Erythroblast (primary cell): ENCODE measurements at regions not wholly inside any gene's neighbourhood (a gene's known extent, or its start where the extent isn't known, plus 50 kb on each side); places are given as distances from the start of the nearest gene placed in this dataset.
"Not testable (repeated sequence)": the region's sequence is repeated elsewhere in the genome, so short reads cannot be mapped to it uniquely, and the experiment has no call there.

Source experiments
- DNase-seq, 2 experiments: peaks; one replicate each; lab custom pipeline; 2025; lab: John Stamatoyannopoulos, UW
- GATA1 ChIP-seq: IDR thresholded peaks from 2 replicates; pipeline ENCODE4 v1.6.1; 2011; ENCODE audit warnings: low read depth, mild to moderate bottlenecking, control low read depth, low read length, moderate library complexity
- POLR2A ChIP-seq: IDR thresholded peaks from 2 replicates; pipeline ENCODE4 v1.6.1; 2011; ENCODE audit warnings: mild to moderate bottlenecking, low read length

DNA sequence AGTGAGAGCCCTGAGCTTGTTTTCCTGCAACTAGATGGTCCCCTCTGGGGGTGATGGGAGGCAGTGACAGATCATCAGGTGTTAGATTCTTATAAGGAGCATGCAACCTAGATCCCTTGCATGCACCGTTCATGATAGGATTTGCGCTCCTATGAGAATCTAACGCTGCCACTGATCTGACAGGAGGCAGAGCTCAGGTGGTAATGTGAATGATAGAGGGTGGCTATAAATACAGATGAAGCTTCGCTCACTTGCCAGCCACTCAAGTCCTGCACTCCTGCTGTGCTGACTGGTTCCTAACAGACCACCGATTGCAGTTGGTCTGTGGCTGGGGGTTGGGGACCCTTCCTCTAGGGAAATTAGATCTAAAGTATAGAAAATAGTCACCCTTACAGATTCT is 290.6 kb upstream of the ADCY2 start:
- TF ChIP-seq POLR2A (no peak), GATA1 (no peak)
- no peak for DNase-seq

DNA sequence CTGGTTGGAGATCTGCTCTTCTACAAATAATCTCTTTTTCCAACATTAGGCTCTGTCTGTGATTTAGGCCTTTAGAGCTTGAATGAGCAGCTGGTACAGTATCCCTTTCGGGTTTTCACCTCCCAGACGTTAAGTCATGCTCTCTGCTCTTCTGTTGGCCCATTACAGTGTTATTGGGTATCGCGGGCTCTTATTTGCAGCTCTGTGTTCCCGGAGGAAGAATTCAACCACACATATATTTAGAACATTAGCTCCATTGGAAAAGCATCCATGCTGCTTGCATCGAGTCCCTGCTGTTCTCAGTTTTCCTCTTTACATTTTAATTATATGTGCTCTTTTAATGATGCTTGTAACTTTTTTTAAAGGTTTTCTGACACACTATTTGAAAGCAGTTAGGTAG is 278.0 kb upstream of the ADCY2 start:
- DNase-seq = no peak
- TF ChIP-seq GATA1 (no peak), POLR2A (no peak)

DNA sequence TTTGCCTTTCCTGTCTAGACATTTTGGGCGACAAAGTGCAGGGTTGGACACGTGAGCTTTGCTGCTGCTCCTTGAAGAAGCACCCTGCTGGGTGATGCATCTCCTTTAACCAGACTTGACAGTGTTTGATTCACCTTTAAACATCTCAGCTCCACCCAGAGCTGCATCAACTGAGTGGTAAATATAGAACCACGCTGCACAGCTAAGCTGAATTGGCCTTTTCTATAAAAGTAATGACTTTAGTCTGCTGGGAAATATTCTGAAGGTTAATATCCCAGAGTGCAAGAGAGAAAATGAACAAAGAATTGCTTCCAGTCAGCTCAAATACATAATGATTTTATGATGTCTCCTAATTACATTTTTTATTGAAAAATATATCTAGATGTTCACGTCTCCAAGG is 264.3 kb upstream of the ADCY2 start:
- TF ChIP-seq GATA1 (no peak), POLR2A (no peak)

DNA sequence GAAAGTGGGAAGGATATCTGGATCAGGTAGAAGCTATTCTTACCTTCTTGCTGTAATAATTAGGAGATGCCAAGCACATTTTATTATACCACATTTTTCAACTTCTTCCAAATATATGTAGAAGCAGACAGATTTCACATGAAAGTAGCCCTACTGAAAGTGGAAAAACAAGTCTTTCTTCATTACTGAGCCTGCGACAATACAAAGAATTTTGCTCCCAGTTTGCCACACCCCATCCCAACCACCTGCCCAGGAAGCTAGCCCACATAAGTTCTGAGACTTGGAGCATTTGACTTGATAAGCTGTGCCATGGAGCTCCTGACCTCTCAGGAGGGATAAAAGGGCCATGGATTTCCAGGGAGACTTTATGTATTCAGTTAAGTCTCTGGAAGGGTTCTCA is 249.1 kb upstream of the ADCY2 start:
- TF ChIP-seq GATA1 (no peak), POLR2A (no peak)

More for the DNA sequence above, 264.3 kb upstream of the ADCY2 start:
- no peak for DNase-seq

DNA sequence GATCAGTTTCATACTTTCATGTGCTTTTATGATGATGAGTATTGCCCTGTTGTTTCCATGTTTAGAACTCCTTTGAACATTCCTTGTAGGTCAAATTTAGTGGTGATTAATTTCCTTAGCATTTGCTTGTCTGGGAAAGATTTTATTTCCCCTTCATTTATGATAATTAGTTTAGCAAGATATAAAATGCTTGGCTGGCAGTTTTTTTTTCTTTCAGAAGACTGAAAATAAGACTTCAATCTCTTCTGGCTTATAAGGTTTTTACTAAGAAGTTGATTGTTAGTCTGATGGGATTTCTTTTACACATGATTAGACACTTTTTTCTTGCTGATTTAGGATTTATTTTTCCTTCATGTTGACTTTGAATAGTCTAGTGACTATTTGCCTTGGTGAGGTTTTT is 238.9 kb upstream of the ADCY2 start:
- TF ChIP-seq GATA1 = no peak
- no peak for TF ChIP-seq POLR2A
- no peak for DNase-seq

More for the DNA sequence above, 249.1 kb upstream of the ADCY2 start:
- DNase-seq = no peak

GRCh38 chr5:7169240-7169878 is 226.6 kb upstream of the ADCY2 start:
- TF ChIP-seq GATA1 (no peak), POLR2A (no peak)
- no peak for DNase-seq

GRCh38 chr5:7170785-7171184 is 225.2 kb upstream of the ADCY2 start:
- not testable (repeated sequence) for DNase-seq

DNA sequence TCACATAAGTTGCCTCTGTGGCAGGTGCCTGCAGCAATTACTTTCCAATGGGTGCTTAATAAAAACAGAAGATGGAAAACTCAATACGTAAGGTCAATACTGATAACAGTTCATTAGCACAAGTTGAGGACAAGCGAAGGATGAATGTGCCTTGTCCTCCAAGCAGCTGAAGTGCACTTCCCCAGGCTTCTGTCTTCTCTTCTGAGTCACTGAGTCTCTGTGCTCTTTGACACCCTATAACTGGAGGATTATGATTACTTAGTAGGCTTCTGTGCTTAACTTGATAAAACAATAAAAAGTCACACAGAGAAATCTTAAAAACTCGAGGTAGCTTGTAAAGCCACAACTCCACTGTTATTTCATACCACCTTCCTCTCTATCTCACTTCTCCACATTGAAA is 216.6 kb upstream of the ADCY2 start:
- DNase-seq = no peak
- TF ChIP-seq GATA1 (no peak), POLR2A (no peak)

- DNase-seq = no peak
- no peak for TF ChIP-seq POLR2A
- no peak for TF ChIP-seq GATA1
These were observed 214.1 kb upstream of the ADCY2 start for GRCh38 chr5:7181841-7182240.

GRCh38 chr5:7185742-7186141 is 210.2 kb upstream of the ADCY2 start:
- DNase-seq = no peak
- TF ChIP-seq POLR2A (no peak), GATA1 (no peak)

GRCh38 chr5:7186818-7187217 is 209.1 kb upstream of the ADCY2 start:
- TF ChIP-seq POLR2A = no peak
- no peak for DNase-seq

- TF ChIP-seq POLR2A = no peak
- no peak for TF ChIP-seq GATA1
- DNase-seq = no peak
These were observed 205.2 kb upstream of the ADCY2 start for GRCh38 chr5:7190712-7191250.

- TF ChIP-seq POLR2A (no peak), GATA1 (no peak)
- no peak for DNase-seq
These were observed 203.9 kb upstream of the ADCY2 start for GRCh38 chr5:7192016-7192415.

DNA sequence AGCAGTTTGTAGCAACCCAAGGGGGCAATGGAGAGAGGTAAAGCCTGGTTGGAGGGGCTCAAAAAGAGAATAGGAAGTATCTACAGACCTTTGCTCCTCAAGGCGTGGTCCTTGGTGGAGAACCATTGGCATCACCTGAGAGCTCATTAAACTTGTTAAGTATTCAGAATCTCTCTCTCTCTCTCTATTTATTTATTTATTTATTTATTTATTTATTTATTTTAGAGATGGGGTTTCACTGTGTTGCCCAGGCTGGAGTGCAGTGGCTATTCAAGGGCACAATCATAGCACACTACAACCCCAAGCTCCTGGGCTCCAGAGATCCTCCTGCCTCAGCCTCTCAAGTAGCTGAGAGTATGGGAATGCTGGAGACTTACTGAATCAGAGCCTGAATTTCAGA is 193.1 kb upstream of the ADCY2 start:
- TF ChIP-seq GATA1 (no peak), POLR2A (no peak)
- no peak for DNase-seq

DNA sequence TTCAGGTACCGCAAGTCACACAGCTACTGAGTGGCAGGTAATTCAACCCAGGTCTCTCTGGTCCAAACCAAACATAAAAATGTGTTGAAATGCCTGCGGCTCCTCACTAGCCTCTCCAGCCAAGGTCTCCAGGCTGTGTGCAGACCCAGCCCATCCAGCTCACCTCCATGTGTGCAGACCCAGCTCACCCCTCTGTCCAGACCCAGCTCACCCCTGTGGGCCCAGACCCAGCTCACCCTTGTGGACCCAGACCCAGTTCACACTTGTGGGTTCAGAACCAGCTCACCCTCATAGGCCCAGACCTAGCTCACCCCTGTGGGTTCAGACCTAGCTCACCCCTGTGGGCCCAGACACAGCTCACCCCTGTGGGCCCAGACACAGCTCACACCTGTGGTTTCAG is 188.0 kb upstream of the ADCY2 start:
- no peak for TF ChIP-seq GATA1
- TF ChIP-seq POLR2A = no peak
- no peak for DNase-seq
